Cardiac fibroblast (primary cell): ENCODE measurements at regions not wholly inside any gene's neighbourhood (a gene's known extent, or its start where the extent isn't known, plus 50 kb on each side); places are given as distances from the start of the nearest gene placed in this dataset.

ENCODE experiments used
- DNase-seq, 2 donors: peaks; one replicate each; pipeline versions ENCODE4 v3.0.0 to v3.0.0-alpha.2; 2010; ENCODE audit warnings: low read depth in 2 of 2
- H3K4me3 ChIP-seq, 2 donors: replicated peaks in 1 of 2; 1 replicate in 1 of 2; 2 replicates in 1 of 2; pipeline ENCODE4 v1.5.1; 2011; ENCODE audit warnings: low read depth in 2 of 2, low read length in 2 of 2, mild to moderate bottlenecking in 2 of 2, moderate library complexity in 1 of 2
- TF ChIP-seq, protein P1 (sequence below): IDR thresholded peaks from one replicate; pipeline ENCODE4 v1.5.1; 2011; ENCODE audit warnings: low read depth, mild to moderate bottlenecking, low read length, inconsistent platforms

DNA sequence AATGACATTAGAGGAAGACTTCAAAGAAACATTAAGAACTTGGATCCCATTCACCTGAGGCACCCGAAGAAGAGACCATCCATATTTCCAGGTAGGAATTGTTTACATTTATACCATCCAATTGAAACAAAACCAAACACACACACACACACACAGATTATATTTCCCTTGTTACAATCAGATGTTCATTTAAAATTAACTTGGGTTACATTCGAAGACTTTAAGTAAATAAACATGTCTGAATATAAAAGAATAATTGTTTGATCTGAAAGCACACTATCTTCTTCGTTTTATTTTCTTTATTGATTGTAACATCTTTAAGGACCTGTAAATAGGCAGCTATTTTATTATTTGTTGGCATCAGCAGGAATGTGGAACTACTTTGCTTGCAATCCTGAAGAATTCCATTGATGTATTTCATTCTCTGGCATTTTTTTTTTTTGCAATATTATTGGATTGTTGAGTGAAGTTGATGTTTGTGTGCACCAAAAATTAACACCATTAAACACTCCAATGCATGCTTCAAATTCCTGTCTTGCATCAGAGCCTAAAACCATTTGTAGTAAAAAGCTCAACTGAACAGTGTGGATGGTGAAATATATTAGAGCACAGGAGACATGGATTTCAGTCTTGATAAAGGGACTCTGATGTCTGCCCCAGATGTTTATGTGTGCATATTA, 85.3 kb upstream of the FRY start:
- H3K4me3 ChIP-seq: no peak overlapping the region
- TF ChIP-seq, protein P1, sequence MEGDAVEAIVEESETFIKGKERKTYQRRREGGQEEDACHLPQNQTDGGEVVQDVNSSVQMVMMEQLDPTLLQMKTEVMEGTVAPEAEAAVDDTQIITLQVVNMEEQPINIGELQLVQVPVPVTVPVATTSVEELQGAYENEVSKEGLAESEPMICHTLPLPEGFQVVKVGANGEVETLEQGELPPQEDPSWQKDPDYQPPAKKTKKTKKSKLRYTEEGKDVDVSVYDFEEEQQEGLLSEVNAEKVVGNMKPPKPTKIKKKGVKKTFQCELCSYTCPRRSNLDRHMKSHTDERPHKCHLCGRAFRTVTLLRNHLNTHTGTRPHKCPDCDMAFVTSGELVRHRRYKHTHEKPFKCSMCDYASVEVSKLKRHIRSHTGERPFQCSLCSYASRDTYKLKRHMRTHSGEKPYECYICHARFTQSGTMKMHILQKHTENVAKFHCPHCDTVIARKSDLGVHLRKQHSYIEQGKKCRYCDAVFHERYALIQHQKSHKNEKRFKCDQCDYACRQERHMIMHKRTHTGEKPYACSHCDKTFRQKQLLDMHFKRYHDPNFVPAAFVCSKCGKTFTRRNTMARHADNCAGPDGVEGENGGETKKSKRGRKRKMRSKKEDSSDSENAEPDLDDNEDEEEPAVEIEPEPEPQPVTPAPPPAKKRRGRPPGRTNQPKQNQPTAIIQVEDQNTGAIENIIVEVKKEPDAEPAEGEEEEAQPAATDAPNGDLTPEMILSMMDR: no peak
- DNase-seq: peak; percentile 27 to 29

DNA sequence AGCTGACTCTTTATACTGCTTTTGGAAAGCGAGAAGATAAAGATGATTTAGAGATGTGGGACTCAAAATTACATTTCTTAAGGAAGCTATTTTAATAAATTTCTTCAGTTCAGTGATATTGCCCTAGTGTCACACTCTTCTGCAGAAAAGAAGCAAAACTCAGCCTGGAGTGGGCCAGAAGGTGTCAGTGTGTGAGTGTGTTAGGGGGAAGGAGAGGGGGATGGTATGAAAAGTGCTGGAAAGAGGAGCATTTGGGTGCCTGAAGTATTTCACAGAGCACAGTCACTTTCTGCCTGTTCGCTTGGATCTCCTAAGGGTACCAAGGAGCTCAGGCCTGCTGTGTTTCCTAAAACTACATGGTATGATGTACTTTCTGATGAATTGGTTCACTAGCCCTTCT, 84.5 kb upstream of the FRY start:
- TF ChIP-seq, protein P1: no peak
- H3K4me3 ChIP-seq: no peak overlapping the region
- no peak for DNase-seq

GRCh38 chr13:31947506-31947905, 84.1 kb upstream of the FRY start:
- H3K4me3 ChIP-seq: no peak overlapping the region
- DNase-seq: no peak
- TF ChIP-seq, protein P1: no peak

GRCh38 chr13:31949486-31949885, 82.1 kb upstream of the FRY start:
- TF ChIP-seq, protein P1: no peak
- no peak overlapping the region for H3K4me3 ChIP-seq

DNA sequence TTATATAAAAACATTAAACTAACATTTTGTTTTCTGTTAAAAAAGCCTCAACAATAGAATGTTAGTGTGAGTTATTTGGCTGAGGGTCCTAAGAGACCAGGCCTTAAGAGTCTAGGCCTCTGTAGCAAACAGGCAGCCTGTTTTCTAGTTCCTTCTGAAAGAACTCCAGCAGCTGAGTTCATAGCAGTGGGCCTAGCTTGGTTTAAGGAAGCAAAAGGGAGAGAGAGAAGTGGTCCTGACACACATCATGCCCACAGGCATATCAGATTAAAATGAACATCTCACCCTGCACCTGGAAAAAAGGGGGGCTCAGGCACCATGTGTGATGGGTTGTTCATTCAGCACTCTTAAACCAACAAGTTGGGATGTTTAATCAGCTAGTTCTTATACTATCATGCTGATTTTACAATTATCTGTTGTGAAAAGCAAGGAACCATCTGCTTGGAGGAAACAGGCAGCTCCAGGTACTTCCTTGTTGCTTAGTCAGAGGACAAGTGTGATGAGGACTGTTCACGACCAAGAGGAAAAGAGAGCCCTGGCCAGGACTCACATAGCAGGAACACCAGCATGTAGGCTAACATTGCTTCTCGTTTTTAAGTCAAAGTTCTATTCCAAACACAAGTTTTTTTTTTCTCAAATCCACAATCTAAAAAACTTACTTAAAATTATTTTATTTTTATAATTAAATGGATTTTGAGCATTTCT, 81.3 kb upstream of the FRY start:
- TF ChIP-seq, protein P1: no peak
- DNase-seq: no peak
- no peak overlapping the region for H3K4me3 ChIP-seq

More at GRCh38 chr13:31949486-31949885, 82.1 kb upstream of the FRY start:
- no peak for DNase-seq

GRCh38 chr13:31951215-31951678, 80.3 kb upstream of the FRY start:
- TF ChIP-seq, protein P1: no peak
- no peak overlapping the region for H3K4me3 ChIP-seq
- DNase-seq: peak in 1 of 2 donors; percentile 61
